ENCODE measurements at regions not wholly inside any gene's neighbourhood (a gene's known extent, or its start where the extent isn't known, plus 50 kb on each side); places are given as distances from the start of the nearest gene placed in this dataset.
A peak's percentile ranks its signal among the peaks of the same experiment; 100 is the strongest.

GRCh38 chr12:124241776-124242528, 52.9 kb upstream of the RFLNA start:
- H3F3A ChIP-seq (ENCODE audit: low read depth) = no peaks in the 10 kb centered on the region
- H3K4me1 ChIP-seq = peaks cover 12% of the 10 kb centered on the region
- H3K4me2 ChIP-seq = no peak overlapping the region
- no peak overlapping the region for H3K4me3 ChIP-seq
- no peaks in the 10 kb centered on the region for H3K9me3 ChIP-seq (ENCODE audit: low read depth)
- Mint-ChIP-seq H3K27ac (no peak overlapping the region), H3K36me3 (no peaks in the 10 kb centered on the region), H3K9me3 (peaks cover 17% of the 10 kb centered on the region), H3K4me3 (no peak overlapping the region), H3K27me3 (ENCODE audit: insufficient read depth, low read depth) (peaks cover 5% of the 10 kb centered on the region), H3K4me1 (peaks cover 12% of the 10 kb centered on the region)
- H2AFZ ChIP-seq (replicated peaks) = peak overlapping the region; percentile 85
- H3K79me2 ChIP-seq (ENCODE audit: low read depth) = no peaks in the 10 kb centered on the region
- TF ChIP-seq EZH2phosphoT487 (IDR thresholded peaks at IDR 0.05) (no peak), CTCF (IDR thresholded peaks at IDR 0.05) (no peak), EZH2 (IDR thresholded peaks at IDR 0.05) (no peak)
- no peak overlapping the region for H3K27ac ChIP-seq
- no peaks in the 10 kb centered on the region for H3K36me3 ChIP-seq
- DNase-seq (ENCODE audit: low spot score) = no peak
- no peaks in the 10 kb centered on the region for H4K20me1 ChIP-seq (ENCODE audit: low read depth)
- H3K27me3 ChIP-seq = no peaks in the 10 kb centered on the region
- H3K9ac ChIP-seq = no peak overlapping the region

GRCh38 chr12:124242529-124243065, 52.3 kb upstream of the RFLNA start:
- Mint-ChIP-seq H3K4me3 (no peak overlapping the region), H3K27me3 (ENCODE audit: insufficient read depth, low read depth) (peaks cover 5% of the 10 kb centered on the region), H3K36me3 (no peaks in the 10 kb centered on the region), H3K4me1 (peaks cover 12% of the 10 kb centered on the region), H3K9me3 (peaks cover 20% of the 10 kb centered on the region), H3K27ac (no peak overlapping the region)
- H3K79me2 ChIP-seq (ENCODE audit: low read depth) = no peaks in the 10 kb centered on the region
- no peaks in the 10 kb centered on the region for H3K27me3 ChIP-seq
- H3K9me3 ChIP-seq (ENCODE audit: low read depth) = no peaks in the 10 kb centered on the region
- H3K4me3 ChIP-seq = no peak overlapping the region
- H2AFZ ChIP-seq (replicated peaks) = peak overlapping the region; percentile 85
- no peaks in the 10 kb centered on the region for H3F3A ChIP-seq (ENCODE audit: low read depth)
- peaks cover 12% of the 10 kb centered on the region for H3K4me1 ChIP-seq
- no peak overlapping the region for H3K4me2 ChIP-seq
- DNase-seq (ENCODE audit: low spot score) = no peak
- H3K27ac ChIP-seq = no peak overlapping the region
- TF ChIP-seq EZH2phosphoT487 (IDR thresholded peaks at IDR 0.05) (no peak), CTCF (IDR thresholded peaks at IDR 0.05) (no peak), EZH2 (IDR thresholded peaks at IDR 0.05) (no peak)
- no peaks in the 10 kb centered on the region for H4K20me1 ChIP-seq (ENCODE audit: low read depth)
- no peaks in the 10 kb centered on the region for H3K36me3 ChIP-seq
- H3K9ac ChIP-seq = no peak overlapping the region

- Histone ChIP-seq H4K20me1 (ENCODE audit: low read depth) (no peaks in the 10 kb centered on the region), H3K9me3 (ENCODE audit: low read depth) (no peaks in the 10 kb centered on the region), H3K79me2 (ENCODE audit: low read depth) (no peaks in the 10 kb centered on the region), H3K4me3 (no peak overlapping the region), H3F3A (ENCODE audit: low read depth) (no peaks in the 10 kb centered on the region), H3K9ac (no peak overlapping the region), H2AFZ (replicated peaks) (no peak overlapping the region), H3K4me2 (no peak overlapping the region), H3K4me1 (peaks cover 9% of the 10 kb centered on the region), H3K36me3 (no peaks in the 10 kb centered on the region), H3K27me3 (no peaks in the 10 kb centered on the region), H3K27ac (no peak overlapping the region)
- H3K4me1 Mint-ChIP-seq = peaks cover 16% of the 10 kb centered on the region
- peaks cover 20% of the 10 kb centered on the region for H3K9me3 Mint-ChIP-seq
- H3K36me3 Mint-ChIP-seq = no peaks in the 10 kb centered on the region
- peaks cover 5% of the 10 kb centered on the region for H3K27me3 Mint-ChIP-seq (ENCODE audit: insufficient read depth, low read depth)
- no peak overlapping the region for H3K4me3 Mint-ChIP-seq
- TF ChIP-seq CTCF (IDR thresholded peaks at IDR 0.05) (no peak), EZH2phosphoT487 (IDR thresholded peaks at IDR 0.05) (no peak), EZH2 (IDR thresholded peaks at IDR 0.05) (no peak)
- no peak overlapping the region for H3K27ac Mint-ChIP-seq
- DNase-seq (ENCODE audit: low spot score) = no peak
Observed at GRCh38 chr12:124243936-124244335, 51.0 kb upstream of the RFLNA start.

All from neural progenitor cell (in vitro differentiated cells).